NCI-H345 (cell line): ENCODE measurements at regions not wholly inside any gene's neighbourhood (a gene's known extent, or its start where the extent isn't known, plus 50 kb on each side); places are given as distances from the start of the nearest gene placed in this dataset.
"Not testable (repeated sequence)": the region's sequence is repeated elsewhere in the genome, so short reads cannot be mapped to it uniquely, and the experiment has no call there.

Experiments used
- DNase-seq: peaks from one replicate; lab custom pipeline; 2025; lab: John Stamatoyannopoulos, UW

- DNase-seq = no peak
Observed at GRCh38 chr17:33696102-33696501, 403.0 kb upstream of the ASIC2 start.

DNA sequence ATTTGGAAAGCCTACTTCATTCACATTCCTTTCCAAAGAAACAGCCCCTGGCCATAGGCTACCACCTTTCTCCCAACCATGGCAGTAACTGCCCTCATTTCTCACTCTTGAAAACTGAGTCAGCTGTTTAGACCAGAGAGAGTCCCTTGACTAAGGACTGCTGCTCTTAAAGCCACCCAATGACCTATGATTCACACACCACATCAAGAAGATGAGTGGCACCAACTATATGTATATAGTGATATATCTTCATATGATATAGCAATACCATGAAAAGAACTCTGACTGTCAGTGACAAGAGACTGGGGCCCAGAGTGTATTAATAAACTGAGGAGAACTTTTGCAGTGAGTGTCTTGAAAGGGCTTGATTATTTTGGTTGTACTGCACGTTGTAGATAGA, 404.5 kb upstream of the ASIC2 start:
- DNase-seq = no peak

DNA sequence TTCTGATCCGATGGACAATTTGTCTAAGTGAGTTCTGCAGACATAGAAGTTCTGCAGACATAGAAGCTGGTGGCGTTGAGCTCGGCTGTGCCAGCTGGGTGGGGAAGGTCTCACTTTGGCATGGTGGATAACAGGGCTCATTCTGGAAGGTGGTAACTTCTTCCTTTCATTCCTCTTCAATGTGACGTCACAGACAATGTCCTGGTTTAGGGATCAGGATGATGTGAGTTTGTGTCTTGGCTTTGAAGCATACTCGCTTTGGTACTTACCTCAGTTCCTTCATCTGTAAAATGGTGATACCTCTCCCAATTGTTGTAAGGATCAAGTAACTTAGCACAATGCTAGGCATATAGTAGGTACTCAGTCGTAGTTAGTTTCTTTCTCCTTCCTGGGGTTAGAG, 408.8 kb upstream of the ASIC2 start:
- no peak for DNase-seq

DNA sequence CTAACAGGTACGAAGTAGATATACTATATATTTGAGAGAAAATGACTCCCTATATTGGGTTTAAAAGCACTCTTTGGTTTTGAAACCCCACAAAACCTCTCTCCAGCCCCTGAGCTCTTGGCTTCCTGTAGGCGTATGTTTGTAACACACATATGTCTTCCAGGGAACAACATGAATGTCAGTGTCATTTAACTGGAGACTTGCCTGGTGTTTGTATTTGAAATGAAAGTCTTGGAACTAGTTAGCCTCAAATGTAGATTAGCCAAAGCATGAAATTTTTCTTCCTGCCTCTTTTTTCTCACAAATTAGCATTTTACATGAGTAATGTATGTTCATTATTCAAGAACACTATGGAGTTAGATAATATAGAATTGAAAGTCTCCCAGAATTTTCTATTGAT, 411.8 kb upstream of the ASIC2 start:
- no peak for DNase-seq

DNA sequence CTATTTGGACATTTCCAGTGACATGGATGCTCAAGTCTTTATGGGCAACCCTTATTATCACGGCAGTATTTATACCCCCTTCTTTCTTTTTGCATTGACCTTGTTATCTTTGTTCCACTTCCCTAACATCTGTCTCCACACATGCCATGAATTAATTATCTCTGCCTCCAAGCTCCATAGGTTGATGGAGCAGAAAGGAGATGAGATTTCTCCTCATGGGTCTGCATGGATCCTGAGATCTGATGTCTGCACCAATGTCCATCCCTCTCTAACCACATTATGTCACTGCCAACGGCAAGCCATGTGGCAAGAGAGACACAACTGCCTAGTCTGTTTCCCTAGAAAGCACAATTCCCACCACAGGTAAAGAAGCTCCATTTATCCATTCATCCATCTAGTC, 416.8 kb upstream of the ASIC2 start:
- DNase-seq = no peak

DNA sequence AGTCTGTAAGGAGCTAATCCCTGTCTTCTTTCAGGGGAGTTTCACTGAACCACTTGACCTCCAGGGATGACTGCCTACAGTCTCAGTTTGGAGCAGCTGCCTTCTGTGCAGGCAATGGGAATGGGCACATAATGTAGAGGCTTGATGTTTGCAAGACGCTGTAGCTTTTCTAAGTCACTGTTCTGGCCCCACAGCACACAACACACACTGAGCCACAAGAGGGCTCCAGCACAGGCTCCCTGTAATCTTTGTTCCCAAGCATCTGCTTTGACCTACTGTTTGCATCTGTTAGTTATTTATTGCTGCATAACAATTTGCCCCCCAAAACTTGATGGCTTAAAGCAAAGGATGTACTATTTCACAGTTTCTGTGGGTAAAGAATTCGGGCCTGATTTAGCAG, 419.0 kb upstream of the ASIC2 start:
- DNase-seq = no peak

- DNase-seq = no peak
Observed at GRCh38 chr17:33716957-33717356, 423.9 kb upstream of the ASIC2 start.

DNA sequence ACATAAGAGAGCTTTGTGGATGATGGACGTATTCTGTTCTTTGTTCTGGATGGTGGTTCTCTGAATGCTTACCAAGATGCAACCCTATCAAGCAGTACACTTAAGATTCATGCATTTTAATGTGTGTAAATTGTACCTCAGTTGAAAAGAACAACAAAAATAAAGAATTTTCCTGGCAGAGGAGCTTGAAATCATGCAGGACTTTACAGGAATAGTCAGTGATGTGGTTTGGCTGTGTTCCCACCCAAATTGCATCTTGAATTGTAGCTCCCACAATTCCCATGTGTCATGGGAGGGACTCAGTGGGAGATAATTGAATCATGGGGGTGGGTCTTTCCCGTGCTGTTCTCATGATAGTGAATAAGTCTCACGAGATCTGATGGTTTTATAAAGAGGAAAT, 430.6 kb upstream of the ASIC2 start:
- not testable (repeated sequence) for DNase-seq

DNA sequence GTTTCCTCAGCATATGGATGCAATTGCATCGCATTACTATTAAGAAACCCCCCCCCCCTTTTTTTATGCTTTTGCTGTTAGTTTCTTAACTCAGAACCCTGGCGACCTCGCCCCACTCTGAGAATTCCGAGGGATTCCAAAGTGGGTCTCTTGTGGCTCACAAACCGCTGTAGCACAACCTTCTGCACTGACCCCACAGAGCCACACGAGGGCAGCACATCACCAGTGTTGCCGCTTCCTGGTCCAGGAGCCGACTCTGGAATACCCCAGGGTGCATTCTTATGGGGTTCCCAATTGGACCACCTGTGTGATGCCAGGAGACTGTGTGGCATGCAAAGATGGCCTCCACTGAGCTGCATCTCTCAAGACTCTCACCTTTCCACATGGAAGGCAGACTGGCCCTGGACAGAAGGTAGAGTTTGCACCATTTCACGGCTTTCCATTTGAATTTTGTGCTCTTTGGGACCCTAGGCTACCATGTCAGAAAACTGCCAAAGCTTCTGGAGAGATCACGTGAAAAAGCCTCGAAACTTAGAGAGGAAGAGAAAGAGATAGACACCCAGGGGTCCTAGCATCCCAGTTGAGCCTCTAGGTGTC, 432.7 kb upstream of the ASIC2 start:
- DNase-seq = peak; percentile 20

GRCh38 chr17:33730131-33730530, 437.0 kb upstream of the ASIC2 start:
- no peak for DNase-seq

DNA sequence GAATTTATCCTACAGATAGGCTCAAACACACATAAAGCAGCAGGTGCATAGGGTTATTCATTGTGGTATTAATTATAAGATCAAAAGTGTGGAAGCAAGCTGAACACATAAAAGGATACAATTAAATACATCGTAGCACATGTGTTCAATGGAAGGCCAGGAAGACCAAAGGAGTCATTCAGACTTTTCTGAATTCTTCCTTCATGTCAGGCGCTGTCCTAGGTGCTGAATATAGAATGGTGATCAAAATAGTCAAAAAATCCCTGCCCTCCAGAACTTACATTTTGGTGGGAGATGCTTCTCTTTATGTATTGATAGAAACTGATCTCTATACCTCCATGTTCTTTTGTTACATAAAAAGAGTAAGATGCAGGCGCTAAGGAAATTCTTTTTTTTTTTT, 439.0 kb upstream of the ASIC2 start:
- DNase-seq = no peak

- DNase-seq = no peak
Observed at GRCh38 chr17:33739714-33740113, 446.6 kb upstream of the ASIC2 start.

DNA sequence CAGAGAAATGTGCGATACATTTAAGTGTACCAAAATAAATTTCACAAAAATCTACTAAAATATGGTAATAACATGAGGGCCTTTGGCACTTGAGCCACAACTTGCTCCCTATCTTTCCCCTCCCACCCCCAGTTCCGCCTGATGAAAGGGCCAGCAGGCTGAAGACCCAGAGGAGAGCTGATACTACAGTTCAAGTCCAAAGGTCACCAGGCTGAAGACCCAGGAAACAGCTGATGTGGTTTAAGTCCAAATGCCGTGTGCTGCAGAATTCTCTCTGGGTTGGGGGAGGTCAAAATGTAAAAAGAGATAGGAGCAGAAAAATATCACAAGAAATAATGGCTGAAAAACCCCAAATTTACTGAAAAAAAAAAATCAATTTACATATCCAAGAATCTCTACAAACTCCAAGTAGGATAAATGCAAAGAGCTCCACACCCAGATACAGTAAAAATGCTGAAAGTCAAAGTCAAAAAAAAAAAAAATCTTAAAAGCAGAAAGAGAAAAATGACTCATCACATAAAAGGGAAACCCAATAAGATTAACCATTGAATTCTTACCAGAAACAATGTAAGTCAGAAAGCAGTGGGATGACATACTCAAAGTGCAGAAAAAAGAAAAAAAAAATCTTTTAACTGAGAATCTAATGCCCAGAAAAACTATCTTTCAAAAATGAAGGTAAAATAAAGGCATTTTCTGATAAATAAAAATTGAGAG, 452.1 kb upstream of the ASIC2 start:
- no peak for DNase-seq

GRCh38 chr17:33749171-33749570, 456.1 kb upstream of the ASIC2 start:
- DNase-seq = no peak

DNA sequence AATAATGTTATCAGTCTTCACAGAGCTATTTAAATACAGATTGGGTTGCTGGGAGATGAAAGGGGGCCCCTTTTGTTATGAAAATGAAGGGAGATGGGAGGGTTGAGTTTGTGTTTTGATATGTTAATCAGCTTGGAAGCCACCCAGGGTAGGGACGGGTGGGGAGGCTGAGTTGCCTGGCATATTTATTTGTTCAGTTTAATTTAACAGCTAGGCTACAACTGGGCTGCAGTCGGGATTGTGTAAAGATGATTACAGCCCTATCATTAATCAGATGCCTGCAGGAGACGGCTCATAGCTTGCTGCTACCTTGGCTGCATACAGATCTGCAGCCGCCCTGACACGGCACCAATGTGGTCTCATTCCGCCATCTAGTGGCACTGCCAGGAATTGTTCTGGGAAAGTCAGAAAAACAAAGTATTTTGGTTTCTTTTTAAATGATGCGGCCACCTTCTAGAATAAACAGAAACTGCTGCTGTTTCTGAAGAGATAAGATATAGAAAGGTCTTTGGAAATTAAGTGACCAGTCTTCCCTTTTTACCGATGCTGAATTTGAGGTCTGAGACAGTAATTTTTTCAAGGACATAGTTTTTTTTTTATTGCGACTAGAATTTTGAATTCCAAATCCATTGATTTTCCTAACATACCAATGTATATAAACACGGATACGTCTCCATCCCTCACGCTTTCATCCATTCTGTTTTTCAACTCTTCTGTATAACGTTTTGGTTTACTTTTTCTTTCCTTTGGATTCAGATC, 458.0 kb upstream of the ASIC2 start:
- peak; percentile 70 for DNase-seq

DNA sequence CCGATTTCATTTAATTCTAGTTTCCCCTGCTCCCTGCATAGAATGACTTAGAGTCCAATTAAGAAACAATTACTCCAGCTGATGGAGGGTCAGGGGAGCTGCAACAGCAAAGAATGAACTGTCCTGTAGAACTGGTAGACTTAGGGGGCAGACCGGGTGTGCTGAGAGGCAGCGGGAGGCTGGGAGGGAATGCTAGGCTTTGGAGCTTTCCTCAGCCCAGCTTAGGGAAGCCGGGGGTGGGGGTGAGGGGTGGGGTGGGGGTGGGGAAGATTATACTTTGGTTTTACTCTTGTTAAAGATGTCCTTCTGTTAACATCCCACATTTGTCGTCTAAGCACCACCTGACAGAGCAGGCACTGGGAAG, 458.6 kb upstream of the ASIC2 start:
- DNase-seq = no peak

DNA sequence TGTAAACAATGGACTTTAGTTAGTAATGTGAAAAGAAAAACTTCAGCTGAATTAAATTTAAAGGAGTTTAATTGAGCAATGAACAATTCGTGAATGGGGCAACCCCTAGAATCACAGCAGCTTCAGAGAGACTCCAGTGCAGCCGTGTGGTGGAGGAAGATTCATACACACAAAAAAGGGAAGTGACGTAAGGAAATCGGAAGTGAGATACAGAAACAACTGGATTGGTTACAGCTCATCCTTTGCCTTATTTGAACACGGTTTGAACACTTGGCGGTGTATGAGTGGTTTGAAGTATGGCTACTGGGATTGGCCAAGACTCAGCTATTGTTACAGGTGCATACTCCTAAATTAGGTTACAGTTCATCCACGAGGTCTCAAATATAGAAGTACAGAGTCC, 460.4 kb upstream of the ASIC2 start:
- DNase-seq = no peak

DNA sequence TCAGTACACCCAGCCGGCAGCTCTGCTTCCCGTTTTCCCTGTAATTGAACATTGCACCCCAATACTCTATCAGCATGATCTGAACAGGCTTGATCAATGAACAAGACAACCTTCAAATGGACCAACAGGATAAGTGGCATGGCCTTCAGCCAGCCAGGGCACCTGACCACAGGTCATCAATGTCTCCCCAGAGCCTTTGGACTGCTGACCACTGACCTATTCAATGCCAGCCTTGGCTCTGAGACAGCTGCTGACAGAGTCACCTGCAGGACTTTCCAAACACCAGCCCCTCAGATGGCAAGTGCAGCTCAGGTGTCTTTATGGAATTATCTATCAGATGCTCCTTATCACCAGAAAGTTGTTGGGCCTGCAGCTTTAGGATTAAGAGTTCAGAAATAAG, 462.9 kb upstream of the ASIC2 start:
- DNase-seq = no peak

- DNase-seq = no peak
Observed at GRCh38 chr17:33765871-33766270, 472.8 kb upstream of the ASIC2 start.

- DNase-seq = no peak
Observed at GRCh38 chr17:33766721-33767120, 473.6 kb upstream of the ASIC2 start.

DNA sequence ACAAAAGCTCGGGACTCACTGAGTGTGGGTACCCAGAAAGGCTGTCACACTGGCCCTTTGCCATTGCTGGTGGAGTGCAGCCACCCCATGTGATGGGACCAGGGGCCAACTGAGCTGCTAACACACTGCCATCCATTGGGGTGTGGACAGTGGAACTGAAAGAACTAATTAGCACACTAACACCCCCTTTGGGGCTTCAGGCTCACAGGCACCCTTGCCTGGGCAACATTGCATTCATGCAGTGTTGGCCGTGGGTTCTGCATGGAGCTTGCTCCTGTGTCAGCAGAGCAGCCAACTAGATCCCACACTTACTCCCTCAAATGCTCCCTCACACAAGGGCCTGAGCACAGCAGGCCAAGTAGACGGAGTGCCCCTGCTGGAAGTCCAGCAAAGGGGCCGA, 476.0 kb upstream of the ASIC2 start:
- no peak for DNase-seq

GRCh38 chr17:33776304-33776703, 478.8 kb upstream of the CCL2 start:
- no peak for DNase-seq

DNA sequence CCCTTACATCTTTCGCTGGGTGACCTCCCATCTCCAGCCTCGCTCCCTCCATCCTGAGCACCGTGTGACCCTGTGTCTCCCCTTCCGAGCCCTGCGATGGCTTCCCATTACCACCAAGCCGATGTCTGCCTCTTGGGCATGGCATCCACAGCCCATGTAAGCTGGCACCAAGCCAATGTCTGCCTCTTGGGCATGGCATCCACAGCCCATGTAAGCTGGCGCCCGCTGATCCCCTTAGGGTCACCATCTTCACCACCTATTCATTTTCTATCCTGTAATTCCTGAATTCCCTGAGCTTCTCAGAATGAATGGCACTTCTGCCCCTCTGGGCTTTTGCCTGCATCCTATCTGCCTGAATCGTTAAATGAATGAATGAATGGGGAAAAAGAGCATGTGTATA, 478.2 kb upstream of the CCL2 start:
- DNase-seq = no peak

DNA sequence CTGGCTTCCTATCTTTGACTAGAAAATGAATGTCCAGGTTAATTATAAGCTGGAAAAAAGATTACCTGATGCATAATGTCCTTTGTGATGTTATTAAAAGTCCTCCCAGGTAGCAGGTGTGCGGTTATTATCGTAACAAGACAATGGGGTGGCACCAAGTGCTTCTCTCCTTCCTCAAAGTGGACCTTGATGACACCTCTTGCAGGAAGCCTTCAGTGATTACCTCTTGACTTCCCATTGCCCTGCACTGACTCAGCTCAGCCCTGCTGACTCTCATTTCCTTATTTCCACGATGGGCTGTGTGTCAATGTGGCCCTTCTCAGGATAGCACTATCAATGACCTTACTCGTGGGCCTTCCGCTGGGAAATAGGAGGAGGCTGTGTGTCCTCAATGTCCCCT, 477.4 kb upstream of the CCL2 start:
- DNase-seq = no peak
